C4-2B (cell line): ENCODE measurements at regions not wholly inside any gene's neighbourhood (a gene's known extent, or its start where the extent isn't known, plus 50 kb on each side); places are given as distances from the start of the nearest gene placed in this dataset.

Experiments used
- H3K27ac ChIP-seq: fragments of 450-650 bp; 2 replicates; pipeline ENCODE4 v1.5.1; 2017
- CTCF ChIP-seq: fragments of 450-650 bp; conservative IDR thresholded peaks from 2 replicates; pipeline ENCODE4 v1.5.1; 2017; ENCODE audit warnings: mild to moderate bottlenecking
- ZFX ChIP-seq: fragments of 450-650 bp; IDR thresholded peaks from 2 replicates; pipeline ENCODE4 v1.6.1; 2017

DNA sequence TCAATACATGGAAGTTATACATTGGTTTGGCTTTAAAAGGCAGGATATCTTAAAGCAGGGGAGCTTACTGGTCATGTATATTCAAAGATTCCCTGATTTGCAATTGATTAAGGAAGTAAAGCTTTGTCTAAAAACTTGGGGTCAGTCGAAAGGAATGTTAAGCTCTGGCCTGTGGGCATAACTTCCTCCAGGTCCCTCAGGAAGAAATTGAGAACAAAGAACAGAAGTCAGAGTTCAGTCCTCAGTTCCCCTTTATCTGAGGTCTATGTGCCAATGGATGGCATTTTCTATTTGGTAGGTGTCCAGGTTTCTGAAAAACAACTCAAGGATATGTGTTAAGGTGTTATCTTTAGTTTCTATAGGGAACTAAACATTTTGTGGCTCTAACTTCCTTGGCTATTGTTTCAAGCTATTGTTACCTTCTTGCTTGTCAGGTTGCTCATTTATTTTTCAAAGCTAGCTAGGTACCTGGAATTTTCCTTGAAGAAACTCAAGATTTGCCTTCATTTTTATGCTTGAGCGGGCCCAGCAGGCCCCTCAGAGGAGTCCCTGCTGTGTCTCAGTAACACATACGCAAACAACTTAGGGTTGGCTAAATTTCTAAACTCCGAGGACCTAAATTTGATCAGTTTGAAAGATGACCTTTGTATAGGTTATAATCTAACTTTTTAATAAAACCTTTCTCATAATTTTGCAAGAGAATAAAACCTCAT, 135.0 kb upstream of the UBE2E2 start:
- no peak overlapping the region for H3K27ac ChIP-seq

GRCh38 chr3:23071296-23071695, 131.8 kb upstream of the UBE2E2 start:
- no peak overlapping the region for H3K27ac ChIP-seq

More for the DNA sequence above, 135.0 kb upstream of the UBE2E2 start:
- no peak for TF ChIP-seq ZFX
- TF ChIP-seq CTCF = no peak

GRCh38 chr3:23071758-23072157, 131.4 kb upstream of the UBE2E2 start:
- H3K27ac ChIP-seq = no peak overlapping the region
- TF ChIP-seq ZFX (no peak), CTCF (no peak)

More at GRCh38 chr3:23071296-23071695, 131.8 kb upstream of the UBE2E2 start:
- TF ChIP-seq ZFX (no peak), CTCF (no peak)

GRCh38 chr3:23072693-23073092, 130.4 kb upstream of the UBE2E2 start:
- no peak for TF ChIP-seq CTCF
- no peak for TF ChIP-seq ZFX
- no peak overlapping the region for H3K27ac ChIP-seq

DNA sequence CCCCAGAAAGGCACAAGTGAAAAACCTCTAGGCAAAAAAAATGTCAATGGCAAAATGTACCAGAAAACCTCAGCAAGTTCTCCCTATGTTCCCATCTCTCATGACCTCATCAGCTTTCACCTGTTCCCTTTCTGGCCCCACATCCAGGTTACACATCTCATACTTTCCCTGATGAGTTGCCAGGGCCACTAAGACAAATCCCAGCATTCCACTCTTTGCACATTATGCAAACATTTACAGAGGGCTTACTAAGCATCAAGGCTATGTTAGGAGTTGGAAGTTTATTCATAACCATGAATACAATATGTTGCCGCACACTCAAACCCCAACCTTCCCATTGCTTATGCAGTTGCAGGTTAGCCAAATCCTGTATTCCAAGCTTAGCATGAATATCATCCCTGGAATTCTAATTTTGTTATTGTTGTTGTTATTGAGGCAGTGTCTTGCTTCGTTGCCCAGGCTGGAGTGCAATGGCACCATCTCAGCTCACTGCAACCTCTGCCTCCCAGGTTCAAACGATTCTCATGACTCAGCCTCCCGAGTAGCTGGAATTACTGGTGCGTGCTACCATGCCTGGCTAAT, 129.3 kb upstream of the UBE2E2 start:
- H3K27ac ChIP-seq = no peak overlapping the region
- TF ChIP-seq ZFX (no peak), CTCF (no peak)

GRCh38 chr3:23075496-23075895, 127.6 kb upstream of the UBE2E2 start:
- TF ChIP-seq CTCF = no peak
- no peak for TF ChIP-seq ZFX
- no peak overlapping the region for H3K27ac ChIP-seq

DNA sequence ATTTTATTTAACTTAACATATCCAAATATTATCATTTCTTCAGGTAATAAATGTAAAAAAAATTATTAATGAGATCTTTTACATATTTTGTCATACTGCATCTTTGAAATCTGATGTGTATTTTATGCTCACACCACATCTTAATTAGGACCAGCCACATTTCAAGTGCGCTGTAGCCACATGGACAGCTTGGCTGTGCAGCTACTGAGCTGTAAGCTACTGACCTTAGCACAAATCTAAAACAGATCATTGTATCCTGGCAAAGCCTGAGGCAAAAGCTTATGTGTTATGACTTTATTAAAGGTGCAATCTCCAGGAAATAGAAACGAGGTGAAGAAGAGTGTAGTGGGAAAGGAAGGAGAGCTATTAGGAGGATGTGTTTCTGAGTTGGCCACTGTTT, 126.7 kb upstream of the UBE2E2 start:
- H3K27ac ChIP-seq = no peak overlapping the region

More for the DNA sequence above, 126.7 kb upstream of the UBE2E2 start:
- TF ChIP-seq CTCF = no peak
- TF ChIP-seq ZFX = no peak
